ENCODE measurements at regions not wholly inside any gene's neighbourhood (a gene's known extent, or its start where the extent isn't known, plus 50 kb on each side); places are given as distances from the start of the nearest gene placed in this dataset.

- H3K4me3 ChIP-seq (ENCODE audit: insufficient read depth, low read depth, low read length), result no peak overlapping the region
- H3K56ac ChIP-seq (ENCODE audit: extremely low read depth, insufficient read depth, low read length), result no peak overlapping the region
- dilution Hi-C loops (cut with HindIII; ENCODE audit: low sequenced_read_pairs, unreplicated experiment) (no loop called here), intact Hi-C loops (cut with micrococcal nuclease) (no loop called here), in situ Hi-C loops (cut with MboI; ENCODE audit: low sequenced_read_pairs) (no loop called here)
- ATAC-seq (ENCODE audit: low read depth) (no peak), DNase-seq (no peak)
- peaks cover 3% of the 10 kb centered on the region; the same call in 1 of the 2 replicates for H3K4me1 ChIP-seq (ENCODE audit: control insufficient read depth, insufficient read depth, low read length)
- H4K91ac ChIP-seq (ENCODE audit: insufficient read depth, low read depth, low read length), result no peak overlapping the region
- H3K4me2 ChIP-seq (ENCODE audit: low read depth, low read length), result no peak overlapping the region
- peaks cover 61% of the 10 kb centered on the region for H3K27me3 ChIP-seq (ENCODE audit: control insufficient read depth, insufficient read depth, low read length)
- no peak overlapping the region for H3K4ac ChIP-seq (ENCODE audit: low read depth, low read length)
- H3K9ac ChIP-seq (ENCODE audit: low read depth, low read length), result no peak overlapping the region
- no TSS peak for BruUV-seq (replicated peaks)
- no peak overlapping the region for H2BK5ac ChIP-seq (ENCODE audit: low read depth, low read length, poor library complexity, severe bottlenecking)
- no peak overlapping the region for H3K27ac ChIP-seq (ENCODE audit: insufficient read depth, low read length)
- H3K79me1 ChIP-seq (ENCODE audit: low read depth in 1 of 2, low read length in 2 of 2), result no peaks in the 10 kb centered on the region
- H3K36me3 ChIP-seq (ENCODE audit: control insufficient read depth, insufficient read depth, low read length), result no peaks in the 10 kb centered on the region
- H2AK5ac ChIP-seq (ENCODE audit: low read depth, low read length), result no peak overlapping the region
- WGBS, 2 experiments (ENCODE audit: extremely low coverage in 2 of 2, insufficient read length in 1 of 2), result no CpG with 5 or more reads among the region's 6 CpGs
- no peak overlapping the region for H2AFZ ChIP-seq (replicated peaks; ENCODE audit: low read length, poor library complexity)
- no peaks in the 10 kb centered on the region for H3K9me3 ChIP-seq (ENCODE audit: control insufficient read depth, insufficient read depth, low read length)
- no peak overlapping the region for H2BK15ac ChIP-seq (ENCODE audit: low read depth, low read length)
- no peaks in the 10 kb centered on the region for H4K20me1 ChIP-seq (ENCODE audit: insufficient read depth, low read length)
- no peak for TF ChIP-seq NFE2L2 (IDR thresholded peaks at IDR 0.05; ENCODE audit: low read depth, low read length)
- no peak for TF ChIP-seq MXI1 (IDR thresholded peaks at IDR 0.05; ENCODE audit: borderline replicate concordance, low read depth, low read length)
- no peak overlapping the region for H3K23ac ChIP-seq (ENCODE audit: low read depth, low read length)
- H3K9me1 ChIP-seq (ENCODE audit: insufficient read depth, low read length), result 0 out of 2 replicates have a peak, but pooled peaks cover 3% of the 10 kb centered on the region
- no peak overlapping the region for H3K18ac ChIP-seq (ENCODE audit: low read depth, low read length)
- H2BK120ac ChIP-seq (ENCODE audit: low read depth, low read length), result no peak overlapping the region
- no peak overlapping the region for H3K14ac ChIP-seq (replicated peaks; ENCODE audit: low read depth, low read length)
- H4K8ac ChIP-seq (ENCODE audit: low read depth in 2 of 2, low read length in 2 of 2), result no peak overlapping the region
- POLR2A ChIA-PET (ENCODE audit: unreplicated experiment), result no interaction called here
- H4K5ac ChIP-seq (ENCODE audit: low read depth, low read length), result no peak overlapping the region
- no peak overlapping the region for H2BK20ac ChIP-seq (ENCODE audit: low read depth, low read length)
- CTCF ChIA-PET, result no interaction called here
- no peak overlapping the region for H2AK9ac ChIP-seq (replicated peaks; ENCODE audit: low read depth, low read length, poor library complexity)
Measured at GRCh38 chr11:126127898-126128297, 65.2 kb upstream of the CDON start.
